VCaP (cell line): ENCODE measurements at regions not wholly inside any gene's neighbourhood (a gene's known extent, or its start where the extent isn't known, plus 50 kb on each side); places are given as distances from the start of the nearest gene placed in this dataset.

Experiments used
- H3K27ac ChIP-seq: fragments of 450-650 bp; 2 replicates; pipeline ENCODE4 v1.5.1; 2017
- TF ChIP-seq, protein P1 (sequence below): fragments of 450-650 bp; conservative IDR thresholded peaks from 2 replicates; pipeline ENCODE4 v1.5.1; 2017; ENCODE audit warnings: mild to moderate bottlenecking, moderate library complexity

DNA sequence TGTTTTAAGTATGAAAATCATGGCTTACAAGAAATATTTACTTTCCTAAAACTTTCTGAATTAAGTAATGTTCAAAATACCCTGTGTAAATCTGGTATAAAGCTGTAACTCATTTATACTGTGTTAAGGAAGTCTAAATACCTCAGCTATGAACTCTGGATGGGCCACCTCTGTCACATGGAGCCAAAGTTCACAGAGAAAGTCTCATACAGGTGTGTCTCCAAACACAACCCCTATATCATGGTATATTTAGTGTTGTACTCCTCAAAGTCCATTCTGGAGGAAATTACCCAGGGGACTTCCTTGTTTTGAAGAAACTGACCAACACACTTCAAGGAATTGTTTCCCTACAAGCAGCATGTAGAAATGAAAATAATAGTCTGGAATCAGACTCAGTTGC, 909.2 kb upstream of the TENM4 start:
- TF ChIP-seq, protein P1, sequence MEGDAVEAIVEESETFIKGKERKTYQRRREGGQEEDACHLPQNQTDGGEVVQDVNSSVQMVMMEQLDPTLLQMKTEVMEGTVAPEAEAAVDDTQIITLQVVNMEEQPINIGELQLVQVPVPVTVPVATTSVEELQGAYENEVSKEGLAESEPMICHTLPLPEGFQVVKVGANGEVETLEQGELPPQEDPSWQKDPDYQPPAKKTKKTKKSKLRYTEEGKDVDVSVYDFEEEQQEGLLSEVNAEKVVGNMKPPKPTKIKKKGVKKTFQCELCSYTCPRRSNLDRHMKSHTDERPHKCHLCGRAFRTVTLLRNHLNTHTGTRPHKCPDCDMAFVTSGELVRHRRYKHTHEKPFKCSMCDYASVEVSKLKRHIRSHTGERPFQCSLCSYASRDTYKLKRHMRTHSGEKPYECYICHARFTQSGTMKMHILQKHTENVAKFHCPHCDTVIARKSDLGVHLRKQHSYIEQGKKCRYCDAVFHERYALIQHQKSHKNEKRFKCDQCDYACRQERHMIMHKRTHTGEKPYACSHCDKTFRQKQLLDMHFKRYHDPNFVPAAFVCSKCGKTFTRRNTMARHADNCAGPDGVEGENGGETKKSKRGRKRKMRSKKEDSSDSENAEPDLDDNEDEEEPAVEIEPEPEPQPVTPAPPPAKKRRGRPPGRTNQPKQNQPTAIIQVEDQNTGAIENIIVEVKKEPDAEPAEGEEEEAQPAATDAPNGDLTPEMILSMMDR: no peak
- H3K27ac ChIP-seq: peak overlapping the region; percentile 54

DNA sequence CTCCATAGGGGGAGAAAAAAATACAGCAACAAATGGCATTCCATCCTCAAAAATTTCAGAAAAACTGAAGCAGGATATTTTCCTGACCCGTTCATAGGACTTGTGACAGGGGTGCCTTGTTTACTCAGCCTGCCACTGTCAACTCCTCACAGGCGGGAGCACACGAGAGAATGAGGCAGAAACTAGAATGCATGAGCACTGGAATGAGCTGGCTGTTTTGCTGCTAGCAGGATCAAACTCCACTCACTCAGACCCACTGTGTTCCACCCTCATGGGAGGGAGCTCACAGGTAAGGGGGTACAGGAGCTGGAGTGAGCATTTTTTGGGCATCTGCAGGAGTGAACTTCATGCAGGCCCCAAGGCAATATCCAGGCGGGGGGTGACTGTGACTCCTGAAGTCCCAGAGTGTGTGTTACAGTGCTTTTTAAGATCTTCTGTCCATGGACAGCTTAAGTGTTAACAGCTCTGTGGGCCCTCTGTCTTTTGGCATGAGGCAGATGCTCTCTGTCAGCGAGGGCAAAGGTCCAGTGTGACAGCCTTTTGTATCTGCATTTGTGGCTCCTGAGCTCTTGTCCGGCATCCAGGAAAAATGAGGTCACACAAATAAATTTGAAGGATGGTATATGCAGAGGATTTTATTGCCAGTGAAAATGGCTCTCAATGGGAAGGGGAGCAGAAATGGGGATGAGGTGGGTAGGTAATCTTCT, 905.7 kb upstream of the TENM4 start:
- H3K27ac ChIP-seq: no peak overlapping the region
- TF ChIP-seq, protein P1: no peak

DNA sequence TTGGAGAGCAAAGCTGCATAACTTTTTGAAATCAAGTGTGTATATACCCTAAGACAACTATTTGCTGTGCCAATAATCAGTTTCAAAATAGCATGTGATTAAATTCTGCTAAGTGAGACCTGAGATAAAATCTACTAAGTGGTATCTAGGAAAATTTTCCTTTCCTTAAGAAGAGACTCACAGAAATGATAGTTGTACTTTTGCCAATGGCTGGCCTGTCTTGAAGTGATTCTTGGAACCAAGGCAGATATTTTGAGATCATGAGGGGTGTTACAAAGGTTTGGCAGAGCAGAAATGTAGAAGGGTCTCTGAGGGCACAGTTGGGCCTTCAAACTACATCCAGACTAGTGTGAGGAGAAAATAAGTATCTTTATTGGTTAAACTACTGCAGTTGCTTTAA, 902.6 kb upstream of the TENM4 start:
- TF ChIP-seq, protein P1: no peak
- H3K27ac ChIP-seq: no peak overlapping the region

DNA sequence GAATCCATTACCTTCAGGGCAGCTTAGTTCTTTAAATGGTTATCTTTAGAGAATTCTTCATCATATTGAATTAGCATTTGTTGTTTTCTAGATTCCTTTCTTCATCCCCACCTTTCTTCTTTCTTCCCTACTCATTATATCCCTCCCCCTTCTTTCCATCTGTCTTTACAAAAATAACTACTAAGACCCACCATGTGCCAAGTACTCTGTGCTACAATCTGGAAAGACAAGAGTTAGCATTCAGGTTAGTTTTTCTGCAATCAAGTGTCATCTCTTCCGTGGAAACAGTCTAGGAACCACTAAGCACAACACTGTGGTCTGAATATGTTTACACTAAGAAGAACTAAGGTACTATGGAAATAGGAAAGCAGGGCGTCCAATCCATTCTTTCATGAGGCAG, 897.4 kb upstream of the TENM4 start:
- H3K27ac ChIP-seq: no peak overlapping the region
- TF ChIP-seq, protein P1: no peak

DNA sequence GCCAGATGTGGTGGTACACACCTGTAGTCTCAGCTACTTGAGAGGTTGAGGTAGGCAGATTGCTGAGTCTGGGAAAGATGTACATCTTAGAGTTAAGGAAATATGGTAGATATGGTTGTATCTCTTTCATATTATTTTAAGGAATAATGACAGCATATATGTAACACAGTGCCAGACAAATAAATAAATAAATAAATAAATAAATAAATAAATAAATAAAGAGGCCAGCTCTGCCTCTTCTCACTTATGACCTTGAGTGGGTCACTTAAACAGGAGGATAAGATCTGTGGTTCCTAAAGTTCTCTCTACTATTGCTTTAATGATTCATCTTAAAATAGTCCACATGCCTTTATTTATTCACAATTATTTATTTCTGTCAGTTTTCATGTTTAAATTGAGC, 890.9 kb upstream of the TENM4 start:
- H3K27ac ChIP-seq: no peak overlapping the region
- TF ChIP-seq, protein P1: no peak

DNA sequence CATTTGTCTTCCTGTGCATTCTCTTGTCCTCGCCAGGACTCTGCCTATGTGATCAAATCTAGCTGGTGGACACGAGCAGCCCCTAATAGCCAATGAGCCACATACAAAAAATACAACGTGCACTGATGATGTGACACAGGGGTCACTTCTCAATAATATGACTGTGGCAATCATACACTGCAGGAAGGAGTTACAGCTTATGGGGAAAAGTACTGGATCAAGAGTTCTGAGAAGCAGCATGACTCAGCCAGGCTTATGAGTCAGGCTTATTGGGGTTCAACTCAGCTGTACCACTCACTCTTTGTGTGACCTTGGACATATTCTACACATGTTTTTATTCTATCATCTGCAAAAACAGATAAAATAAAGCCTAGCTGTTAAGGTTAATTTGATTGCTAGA, 889.4 kb upstream of the TENM4 start:
- TF ChIP-seq, protein P1: no peak
- no peak overlapping the region for H3K27ac ChIP-seq

DNA sequence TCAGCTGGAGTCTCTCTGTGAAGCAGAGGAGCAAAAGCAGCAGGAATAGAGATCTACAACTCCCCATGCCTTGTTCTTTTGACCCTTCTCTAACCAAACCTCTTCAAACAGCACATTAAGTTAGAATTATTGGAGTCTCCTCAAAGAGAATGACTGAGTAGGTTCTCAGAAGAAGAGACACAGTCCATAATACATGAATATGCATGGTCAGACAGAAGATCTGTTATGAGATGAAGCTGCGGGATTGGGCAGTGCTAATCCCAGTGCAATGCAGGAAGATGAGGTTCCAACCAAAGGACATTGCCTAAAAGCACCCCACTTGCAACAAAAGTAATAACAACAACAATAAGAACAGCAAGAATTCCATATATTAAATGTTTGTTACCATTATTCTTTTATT, 887.9 kb upstream of the TENM4 start:
- H3K27ac ChIP-seq: no peak overlapping the region
- TF ChIP-seq, protein P1: no peak
